Loucy (cell line): ENCODE measurements at regions not wholly inside any gene's neighbourhood (a gene's known extent, or its start where the extent isn't known, plus 50 kb on each side); places are given as distances from the start of the nearest gene placed in this dataset.

ENCODE experiments used
- CTCF ChIP-seq: fragments of 200-600 bp; sonication (generic); conservative IDR thresholded peaks from 2 replicates; pipeline ENCODE4 v1.5.1; 2014; ENCODE audit warnings: mild to moderate bottlenecking, antibody characterized with exemption, low read length
- EZH2phosphoT487 ChIP-seq: fragments of 200-600 bp; IDR thresholded peaks from 2 replicates; pipeline ENCODE4 v1.6.1; 2018; ENCODE audit warnings: antibody characterized with exemption, mild to moderate bottlenecking, moderate library complexity, borderline replicate concordance

- TF ChIP-seq CTCF = no peak
- no peak for TF ChIP-seq EZH2phosphoT487
Observed at GRCh38 chr3:3606321-3606720, 192.9 kb upstream of the LRRN1 start.
